ENCODE measurements at regions not wholly inside any gene's neighbourhood (a gene's known extent, or its start where the extent isn't known, plus 50 kb on each side); places are given as distances from the start of the nearest gene placed in this dataset.

DNA sequence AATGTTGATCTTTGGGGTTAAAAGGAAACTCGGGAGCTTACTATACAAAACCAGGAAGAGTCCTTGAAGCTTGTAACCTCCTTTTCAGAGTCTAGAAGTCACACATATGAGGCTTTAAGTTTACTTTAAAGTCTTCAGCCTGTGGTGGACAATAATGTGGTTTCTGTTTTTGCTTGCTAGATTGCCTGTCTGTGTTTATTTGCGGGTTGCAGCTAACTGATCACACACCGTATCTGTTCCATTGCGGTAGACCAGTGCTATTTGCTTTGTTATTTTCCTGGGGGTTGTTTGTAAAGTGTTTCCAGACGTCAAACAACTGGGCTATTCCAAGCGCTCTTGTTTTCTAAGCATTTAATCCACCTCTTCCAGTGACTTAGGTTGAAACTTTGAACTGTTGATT is 143.0 kb upstream of the GYPA start:
- TF ChIP-seq FOXJ3 (CRISPR knock-in tag; IDR thresholded peaks at IDR 0.05; ENCODE audit: borderline replicate concordance) = no peak
- no peak for TF ChIP-seq NR2C2 (CRISPR knock-in tag; IDR thresholded peaks at IDR 0.05)
- TF ChIP-seq CTCF (IDR thresholded peaks at IDR 0.05) = no peak
- no peak for TF ChIP-seq HMGA2 (CRISPR knock-in tag; IDR thresholded peaks at IDR 0.05)
- TF ChIP-seq, protein P1, sequence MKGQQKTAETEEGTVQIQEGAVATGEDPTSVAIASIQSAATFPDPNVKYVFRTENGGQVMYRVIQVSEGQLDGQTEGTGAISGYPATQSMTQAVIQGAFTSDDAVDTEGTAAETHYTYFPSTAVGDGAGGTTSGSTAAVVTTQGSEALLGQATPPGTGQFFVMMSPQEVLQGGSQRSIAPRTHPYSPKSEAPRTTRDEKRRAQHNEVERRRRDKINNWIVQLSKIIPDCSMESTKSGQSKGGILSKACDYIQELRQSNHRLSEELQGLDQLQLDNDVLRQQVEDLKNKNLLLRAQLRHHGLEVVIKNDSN (CRISPR knock-in tag; IDR thresholded peaks at IDR 0.05) = no peak
- TF ChIP-seq JUN (CRISPR knock-in tag; IDR thresholded peaks at IDR 0.05) = no peak
- no peak for TF ChIP-seq ELF4 (CRISPR knock-in tag; IDR thresholded peaks at IDR 0.05; ENCODE audit: low read depth)
- TF ChIP-seq, protein P2, sequence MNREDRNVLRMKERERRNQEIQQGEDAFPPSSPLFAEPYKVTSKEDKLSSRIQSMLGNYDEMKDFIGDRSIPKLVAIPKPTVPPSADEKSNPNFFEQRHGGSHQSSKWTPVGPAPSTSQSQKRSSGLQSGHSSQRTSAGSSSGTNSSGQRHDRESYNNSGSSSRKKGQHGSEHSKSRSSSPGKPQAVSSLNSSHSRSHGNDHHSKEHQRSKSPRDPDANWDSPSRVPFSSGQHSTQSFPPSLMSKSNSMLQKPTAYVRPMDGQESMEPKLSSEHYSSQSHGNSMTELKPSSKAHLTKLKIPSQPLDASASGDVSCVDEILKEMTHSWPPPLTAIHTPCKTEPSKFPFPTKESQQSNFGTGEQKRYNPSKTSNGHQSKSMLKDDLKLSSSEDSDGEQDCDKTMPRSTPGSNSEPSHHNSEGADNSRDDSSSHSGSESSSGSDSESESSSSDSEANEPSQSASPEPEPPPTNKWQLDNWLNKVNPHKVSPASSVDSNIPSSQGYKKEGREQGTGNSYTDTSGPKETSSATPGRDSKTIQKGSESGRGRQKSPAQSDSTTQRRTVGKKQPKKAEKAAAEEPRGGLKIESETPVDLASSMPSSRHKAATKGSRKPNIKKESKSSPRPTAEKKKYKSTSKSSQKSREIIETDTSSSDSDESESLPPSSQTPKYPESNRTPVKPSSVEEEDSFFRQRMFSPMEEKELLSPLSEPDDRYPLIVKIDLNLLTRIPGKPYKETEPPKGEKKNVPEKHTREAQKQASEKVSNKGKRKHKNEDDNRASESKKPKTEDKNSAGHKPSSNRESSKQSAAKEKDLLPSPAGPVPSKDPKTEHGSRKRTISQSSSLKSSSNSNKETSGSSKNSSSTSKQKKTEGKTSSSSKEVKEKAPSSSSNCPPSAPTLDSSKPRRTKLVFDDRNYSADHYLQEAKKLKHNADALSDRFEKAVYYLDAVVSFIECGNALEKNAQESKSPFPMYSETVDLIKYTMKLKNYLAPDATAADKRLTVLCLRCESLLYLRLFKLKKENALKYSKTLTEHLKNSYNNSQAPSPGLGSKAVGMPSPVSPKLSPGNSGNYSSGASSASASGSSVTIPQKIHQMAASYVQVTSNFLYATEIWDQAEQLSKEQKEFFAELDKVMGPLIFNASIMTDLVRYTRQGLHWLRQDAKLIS (CRISPR knock-in tag; IDR thresholded peaks at IDR 0.05; ENCODE audit: borderline replicate concordance) = no peak
- no peak for TF ChIP-seq KAT7 (CRISPR knock-in tag; IDR thresholded peaks at IDR 0.05; ENCODE audit: borderline replicate concordance)
- TF ChIP-seq RELA (CRISPR knock-in tag; IDR thresholded peaks at IDR 0.05; ENCODE audit: borderline replicate concordance) = no peak
- TF ChIP-seq CREB1 (CRISPR knock-in tag; IDR thresholded peaks at IDR 0.05) = no peak
- TF ChIP-seq SMAD3 (CRISPR knock-in tag; IDR thresholded peaks at IDR 0.05; ENCODE audit: borderline replicate concordance) = no peak

All from WTC11 (cell line).